HFF-Myc (cell line): ENCODE measurements at regions not wholly inside any gene's neighbourhood (a gene's known extent, or its start where the extent isn't known, plus 50 kb on each side); places are given as distances from the start of the nearest gene placed in this dataset.
A peak's percentile ranks its signal among the peaks of the same experiment; 100 is the strongest.

Source experiments
- DNase-seq: peaks from one replicate; pipeline ENCODE4 v3.0.0-alpha.2; 2011; ENCODE audit warnings: low read depth; ENCODE audit errors: extremely low read depth
- H3K4me3 ChIP-seq: replicated peaks from 2 replicates; pipeline ENCODE4 v1.5.1; 2011; ENCODE audit warnings: low read depth, mild to moderate bottlenecking, control low read depth, low read length
- CTCF ChIP-seq: IDR thresholded peaks from 2 replicates; pipeline ENCODE4 v1.5.1; 2012; ENCODE audit warnings: mild to moderate bottlenecking, low read depth, low read length, control low read depth; ENCODE audit errors: missing control alignments

GRCh38 chr11:128261011-128261421, 326.3 kb downstream of the ETS1 start:
- TF ChIP-seq CTCF = no peak
- no peak for DNase-seq
- no peak overlapping the region for H3K4me3 ChIP-seq

DNA sequence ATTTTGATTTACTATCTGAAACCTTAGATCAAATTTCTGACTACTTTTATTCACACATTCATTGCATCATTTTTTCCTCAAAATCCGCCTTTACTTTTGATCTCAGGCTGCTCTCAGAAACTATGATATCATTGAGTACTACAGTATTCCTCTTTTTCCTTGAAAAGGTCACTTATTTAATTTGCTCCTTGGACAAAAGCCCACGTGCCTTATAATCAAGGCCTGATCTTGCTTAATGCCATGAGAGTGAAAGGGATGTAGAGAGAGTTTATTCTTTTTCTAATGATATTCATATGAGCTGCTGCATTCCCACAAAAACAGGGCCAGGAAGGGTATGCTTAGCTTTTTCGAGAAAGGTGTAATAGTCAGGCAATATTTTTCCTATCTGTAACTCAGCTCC, 327.0 kb downstream of the ETS1 start:
- DNase-seq = no peak
- no peak for TF ChIP-seq CTCF
- H3K4me3 ChIP-seq = no peak overlapping the region

DNA sequence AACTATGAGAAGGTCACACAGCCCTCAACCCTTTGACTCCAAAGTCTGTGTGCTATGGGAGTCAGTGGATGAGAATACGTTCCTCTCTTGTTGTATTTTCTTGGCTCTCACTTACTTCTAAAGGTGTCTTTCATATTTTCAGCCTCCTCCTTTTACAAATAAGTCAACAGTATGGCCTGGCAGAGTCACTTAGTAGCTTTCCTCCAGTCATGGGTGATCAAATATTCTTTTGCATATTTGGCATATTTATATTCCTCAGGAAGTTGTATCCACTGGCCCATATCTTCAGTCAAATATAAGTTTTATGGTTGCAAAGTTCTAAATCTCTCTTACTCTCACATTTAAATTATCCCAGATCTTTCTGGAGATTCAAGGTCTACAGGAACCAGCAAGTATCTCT, 327.5 kb downstream of the ETS1 start:
- H3K4me3 ChIP-seq = no peak overlapping the region
- DNase-seq = no peak
- TF ChIP-seq CTCF = no peak

GRCh38 chr11:128254941-128255340, 332.4 kb downstream of the ETS1 start:
- no peak overlapping the region for H3K4me3 ChIP-seq
- no peak for DNase-seq
- no peak for TF ChIP-seq CTCF

- TF ChIP-seq CTCF = no peak
- no peak for DNase-seq
- H3K4me3 ChIP-seq = no peak overlapping the region
These were observed 336.2 kb downstream of the ETS1 start for GRCh38 chr11:128251140-128251539.

DNA sequence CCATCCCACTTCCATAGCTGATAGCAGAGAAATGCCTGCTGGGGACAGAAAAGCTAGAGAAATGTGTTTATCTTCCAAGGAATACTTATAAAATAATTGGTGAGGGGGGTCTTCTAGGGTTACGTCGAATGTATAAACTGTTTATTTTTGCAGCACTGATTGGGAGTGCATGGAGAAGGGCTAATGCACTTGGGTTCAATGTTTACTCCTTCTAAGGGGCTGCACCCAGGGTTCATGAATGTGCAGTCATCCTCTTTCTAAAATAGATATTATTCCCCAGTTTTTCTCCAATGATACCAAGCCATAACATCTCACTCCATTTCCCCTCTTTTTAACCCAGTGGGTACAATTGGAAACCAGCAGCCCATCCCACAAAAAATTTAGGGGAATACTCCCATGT, 336.9 kb downstream of the ETS1 start:
- no peak for DNase-seq
- TF ChIP-seq CTCF = no peak
- no peak overlapping the region for H3K4me3 ChIP-seq

DNA sequence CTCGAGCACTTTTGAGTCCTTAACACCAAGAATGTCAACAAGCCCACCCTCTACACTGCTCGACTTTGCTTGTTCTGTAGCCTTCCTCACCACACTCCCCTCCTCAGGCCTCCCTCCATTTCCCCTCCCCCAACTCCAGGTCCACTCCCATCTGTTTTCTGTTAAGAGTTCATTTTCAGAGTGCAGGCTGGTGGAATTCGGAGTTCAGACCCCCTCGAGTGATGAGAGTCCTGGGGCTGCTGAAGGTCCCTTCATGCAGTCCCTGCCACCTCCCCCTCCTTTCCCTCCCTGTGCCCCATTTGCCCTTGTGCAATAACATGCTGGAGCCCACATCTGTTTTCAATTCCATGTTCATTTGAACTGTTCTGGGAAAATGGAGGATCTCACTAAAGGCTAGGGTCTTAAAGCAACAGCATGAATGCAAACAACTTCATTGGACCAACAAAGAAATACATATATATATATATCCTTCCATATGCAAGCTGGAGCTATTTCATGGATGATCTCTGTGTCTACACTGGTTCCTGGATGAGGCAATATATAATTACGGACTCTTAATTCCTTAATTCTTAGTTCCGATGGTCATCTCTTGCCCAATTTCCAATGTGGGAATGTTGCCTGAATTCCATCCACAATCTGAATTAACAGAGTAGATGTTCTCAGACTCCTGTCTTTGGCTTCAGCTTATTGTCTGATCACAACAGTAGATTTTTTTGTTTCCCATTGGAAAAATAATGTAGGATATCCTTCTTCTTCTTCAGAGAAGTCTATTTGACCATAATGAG, 340.4 kb downstream of the ETS1 start:
- peak; percentile 21 for DNase-seq
- no peak for TF ChIP-seq CTCF
- H3K4me3 ChIP-seq = no peak overlapping the region
